ENCODE measurements at regions not wholly inside any gene's neighbourhood (a gene's known extent, or its start where the extent isn't known, plus 50 kb on each side); places are given as distances from the start of the nearest gene placed in this dataset.
"Not testable (repeated sequence)": the region's sequence is repeated elsewhere in the genome, so short reads cannot be mapped to it uniquely, and the experiment has no call there.

DNA sequence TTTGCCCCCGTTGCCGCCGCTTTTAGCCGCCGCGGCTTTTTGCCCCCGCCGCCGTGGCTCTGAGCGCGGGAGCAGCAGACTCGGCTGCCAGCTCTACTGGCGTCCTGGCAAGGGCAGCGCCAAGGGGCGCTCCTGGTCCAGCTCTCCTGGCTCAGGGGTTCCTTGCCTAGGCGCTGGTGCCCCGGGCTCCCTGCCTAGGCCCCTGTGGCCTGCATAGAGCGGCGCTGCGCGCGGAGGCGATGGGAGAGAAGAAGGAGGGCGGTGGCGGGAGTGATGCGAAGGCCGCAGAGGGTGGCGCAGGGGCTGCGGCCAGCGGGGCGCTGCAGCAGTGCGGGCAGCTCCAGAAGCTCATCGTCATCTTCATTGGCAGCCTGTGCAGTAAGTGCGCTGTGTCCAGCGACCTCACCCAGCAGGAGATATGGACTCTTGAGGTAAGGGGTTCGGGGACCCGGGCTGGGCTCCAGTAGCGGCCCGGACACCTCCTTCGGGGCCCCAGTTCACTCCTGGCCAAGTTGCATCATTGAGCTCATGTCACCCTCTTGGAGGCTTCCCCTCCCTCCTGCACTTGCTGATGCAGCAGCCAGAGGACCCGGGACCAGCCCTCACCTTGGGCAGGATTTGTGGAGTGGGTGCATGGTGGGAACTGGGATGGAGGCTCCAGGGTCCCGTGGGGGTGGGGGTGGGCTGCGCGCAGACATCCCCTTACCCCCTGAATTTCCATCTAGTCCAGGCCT is 1344.4 kb downstream of the TP53TG3F start:
- intact Hi-C loops (cut with micrococcal nuclease; ENCODE audit: unreplicated experiment), result no loop called here
- FAIRE-seq (no peak), ATAC-seq (no peak), DNase-seq (ENCODE audit: low spot score) (no peak)
- Histone ChIP-seq H3K27me3 (ENCODE audit: control insufficient read depth in 1 of 2, insufficient read depth in 2 of 2, low read length in 2 of 2) (no peaks in the 10 kb centered on the region), H2AFZ (ENCODE audit: low read length) (no peak overlapping the region), H3K4me3 (replicated peaks in 1 of 3; ENCODE audit: insufficient read depth in 1 of 3, low read depth in 2 of 3, low read length in 3 of 3) (no peak overlapping the region), H3K9ac (ENCODE audit: insufficient read depth, low read depth, low read length) (no peak overlapping the region), H3K4me2 (ENCODE audit: low read depth, low read length) (no peak overlapping the region), H4K20me1 (ENCODE audit: insufficient read depth, low read length) (no peaks in the 10 kb centered on the region), H3K79me2 (ENCODE audit: insufficient read depth, low read length) (no peaks in the 10 kb centered on the region), H3K4me1 (ENCODE audit: insufficient read depth, low read length) (no peaks in the 10 kb centered on the region), H3K36me3 (replicated peaks in 1 of 2; ENCODE audit: control insufficient read depth in 1 of 2, insufficient read depth in 2 of 2, low read length in 2 of 2) (no peaks in the 10 kb centered on the region), H3K27ac (ENCODE audit: extremely low read length, insufficient read depth, low read length) (no peak overlapping the region), H3K9me3 (ENCODE audit: low read length) (peaks cover 67% of the 10 kb centered on the region)
- CTCF ChIA-PET (ENCODE audit: low intra/inter-chr PET ratio, low total read pairs), result no interaction called here
- in situ Hi-C loops (cut with HindIII; ENCODE audit: extremely low pct_ligation_motif_present, low pct_unique_long_range_greater_than_20kb), result no loop called here
- WGBS (ENCODE audit: low lambda C conversion rate), result 85% methylated on average over 39 of the region's 44 CpGs
- TF ChIP-seq ZNF235 (CRISPR knock-in tag; IDR thresholded peaks at IDR 0.05; ENCODE audit: borderline replicate concordance) (no peak), ZNF34 (CRISPR knock-in tag; IDR thresholded peaks at IDR 0.05; ENCODE audit: borderline replicate concordance) (no peak), STAG1 (CRISPR knock-in tag; IDR thresholded peaks at IDR 0.05) (no peak), TGIF2 (CRISPR knock-in tag; IDR thresholded peaks at IDR 0.05) (no peak)
- no TSS peak for BruUV-seq (replicated peaks)
- POLR2A ChIA-PET, result no interaction called here

DNA sequence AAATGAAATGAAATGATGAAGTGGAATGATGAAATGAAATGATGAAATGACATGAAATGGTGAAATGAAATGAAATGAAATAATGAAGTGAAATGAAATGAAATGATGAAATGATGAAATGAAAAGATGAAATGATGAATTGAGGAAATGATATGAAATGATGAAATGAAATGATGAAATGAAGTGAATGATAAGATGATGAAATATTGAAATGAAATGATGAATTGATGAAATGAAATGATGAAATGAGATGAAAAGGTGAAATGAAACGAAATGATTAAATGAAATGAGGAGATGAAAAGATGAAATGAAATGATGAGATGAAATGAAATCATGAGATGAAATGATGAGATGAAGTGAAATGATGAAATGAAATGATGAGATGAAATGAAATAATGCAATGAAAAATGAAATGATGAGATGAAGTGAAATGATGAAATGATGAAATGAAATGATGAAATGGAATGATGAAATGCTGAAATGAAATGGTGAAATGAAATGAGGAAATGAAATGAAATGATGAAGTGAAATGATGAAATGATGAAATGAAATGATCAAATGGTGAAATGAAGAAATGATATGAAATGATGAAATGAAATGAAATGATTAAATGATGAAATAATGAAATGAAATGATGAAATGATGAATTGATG is 1347.7 kb downstream of the TP53TG3F start:
- H4K20me1 ChIP-seq (ENCODE audit: insufficient read depth, low read length); DNase-seq (ENCODE audit: low spot score); H3K4me2 ChIP-seq (ENCODE audit: low read depth, low read length); H3K36me3 ChIP-seq (replicated peaks in 1 of 2; ENCODE audit: control insufficient read depth in 1 of 2, insufficient read depth in 2 of 2, low read length in 2 of 2); H3K4me1 ChIP-seq (ENCODE audit: insufficient read depth, low read length); H3K27ac ChIP-seq (ENCODE audit: extremely low read length, insufficient read depth, low read length); BruUV-seq (replicated peaks); H2AFZ ChIP-seq (ENCODE audit: low read length); in situ Hi-C loops (cut with HindIII; ENCODE audit: extremely low pct_ligation_motif_present, low pct_unique_long_range_greater_than_20kb); H3K79me2 ChIP-seq (ENCODE audit: insufficient read depth, low read length); intact Hi-C loops (cut with micrococcal nuclease; ENCODE audit: unreplicated experiment); ATAC-seq; H3K4me3 ChIP-seq (replicated peaks in 1 of 3; ENCODE audit: insufficient read depth in 1 of 3, low read depth in 2 of 3, low read length in 3 of 3); H3K9ac ChIP-seq (ENCODE audit: insufficient read depth, low read depth, low read length); POLR2A ChIA-PET; H3K27me3 ChIP-seq (ENCODE audit: control insufficient read depth in 1 of 2, insufficient read depth in 2 of 2, low read length in 2 of 2); CTCF ChIA-PET (ENCODE audit: low intra/inter-chr PET ratio, low total read pairs); FAIRE-seq; TF ChIP-seq ATF7 (CRISPR knock-in tag; IDR thresholded peaks at IDR 0.05): not testable (repeated sequence)
- TF ChIP-seq ATF7 (IDR thresholded peaks at IDR 0.05), result peak; percentile 90
- 2% methylated on average over 1 of the region's 1 CpG for WGBS (ENCODE audit: low lambda C conversion rate)
- H3K9me3 ChIP-seq (ENCODE audit: low read length), result peaks cover 61% of the 10 kb centered on the region

All from HepG2 (cell line).